ENCODE measurements at regions not wholly inside any gene's neighbourhood (a gene's known extent, or its start where the extent isn't known, plus 50 kb on each side); places are given as distances from the start of the nearest gene placed in this dataset.

DNA sequence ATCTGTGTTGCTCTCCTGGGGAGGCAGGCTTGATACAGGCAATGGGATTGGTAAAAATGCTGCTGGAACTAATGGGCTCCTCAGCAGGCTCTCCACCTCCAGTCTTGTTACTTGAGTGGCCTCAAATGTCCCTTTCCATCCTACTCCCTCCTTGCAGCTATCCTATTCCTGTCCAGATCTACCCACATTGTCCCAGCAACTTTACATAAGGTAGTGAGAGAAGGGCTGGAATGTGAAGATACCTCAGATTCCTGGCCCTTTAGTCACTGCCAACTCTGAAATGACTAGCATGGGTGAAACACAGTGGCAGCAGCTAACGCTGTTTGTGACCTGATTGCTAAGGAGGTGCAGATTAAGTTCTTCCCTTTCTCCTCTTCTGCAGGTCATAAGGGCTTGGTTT, 210.1 kb upstream of the HS3ST4 start:
- TF ChIP-seq, protein P1, sequence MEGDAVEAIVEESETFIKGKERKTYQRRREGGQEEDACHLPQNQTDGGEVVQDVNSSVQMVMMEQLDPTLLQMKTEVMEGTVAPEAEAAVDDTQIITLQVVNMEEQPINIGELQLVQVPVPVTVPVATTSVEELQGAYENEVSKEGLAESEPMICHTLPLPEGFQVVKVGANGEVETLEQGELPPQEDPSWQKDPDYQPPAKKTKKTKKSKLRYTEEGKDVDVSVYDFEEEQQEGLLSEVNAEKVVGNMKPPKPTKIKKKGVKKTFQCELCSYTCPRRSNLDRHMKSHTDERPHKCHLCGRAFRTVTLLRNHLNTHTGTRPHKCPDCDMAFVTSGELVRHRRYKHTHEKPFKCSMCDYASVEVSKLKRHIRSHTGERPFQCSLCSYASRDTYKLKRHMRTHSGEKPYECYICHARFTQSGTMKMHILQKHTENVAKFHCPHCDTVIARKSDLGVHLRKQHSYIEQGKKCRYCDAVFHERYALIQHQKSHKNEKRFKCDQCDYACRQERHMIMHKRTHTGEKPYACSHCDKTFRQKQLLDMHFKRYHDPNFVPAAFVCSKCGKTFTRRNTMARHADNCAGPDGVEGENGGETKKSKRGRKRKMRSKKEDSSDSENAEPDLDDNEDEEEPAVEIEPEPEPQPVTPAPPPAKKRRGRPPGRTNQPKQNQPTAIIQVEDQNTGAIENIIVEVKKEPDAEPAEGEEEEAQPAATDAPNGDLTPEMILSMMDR (IDR thresholded peaks at IDR 0.05; ENCODE audit: insufficient read depth, low read depth, low read length), result no peak
- TF ChIP-seq EZH2 (IDR thresholded peaks at IDR 0.05; ENCODE audit: insufficient read depth, low read length), result no peak

Measured in astrocyte (in vitro differentiated cells and primary cell).